DND-41 (cell line): ENCODE measurements at regions not wholly inside any gene's neighbourhood (a gene's known extent, or its start where the extent isn't known, plus 50 kb on each side); places are given as distances from the start of the nearest gene placed in this dataset.
A peak's percentile ranks its signal among the peaks of the same experiment; 100 is the strongest.

Experiments used
- ATAC-seq: fragments of 200-7000 bp; cut with Tn5 transposase; 3 replicates; pipeline ENCODE4 v1.9.1; 2021; ENCODE audit warnings: low read depth; ENCODE audit not compliant: insufficient read depth
- DNase-seq: peaks from one replicate; pipeline ENCODE4 v3.0.0-alpha.2; 2020
- H2AFZ ChIP-seq: 2 replicates; pipeline ENCODE4 v1.6.0; 2012; ENCODE audit warnings: low read depth, low read length
- H3K27ac ChIP-seq: 2 replicates; pipeline ENCODE4 v1.5.1; 2012; ENCODE audit warnings: low read length, inconsistent platforms
- H3K27me3 ChIP-seq: fragments of 200-600 bp; sonication (generic); 2 replicates; pipeline ENCODE4 v1.6.0; 2012; ENCODE audit warnings: low read length, mild to moderate bottlenecking, inconsistent platforms; ENCODE audit not compliant: insufficient read depth, poor library complexity
- H3K36me3 ChIP-seq: 2 replicates; pipeline ENCODE4 v1.5.1; 2012; ENCODE audit warnings: low read length, inconsistent platforms; ENCODE audit not compliant: insufficient read depth
- H3K4me1 ChIP-seq: 2 replicates; pipeline ENCODE4 v1.5.1; 2012; ENCODE audit warnings: mild to moderate bottlenecking, low read length; ENCODE audit not compliant: insufficient read depth
- H3K4me2 ChIP-seq: 2 replicates; pipeline ENCODE4 v1.6.0; 2012; ENCODE audit warnings: mild to moderate bottlenecking, moderate library complexity, low read length, inconsistent platforms; ENCODE audit not compliant: insufficient read depth
- H3K4me3 ChIP-seq, 2 experiments: fragments of 200-600 bp in 1 of 2; shearing (Covaris generic) in 1 of 2; 2 replicates each; pipeline ENCODE4 v1.5.1; 2012 to 2016; ENCODE audit warnings: inconsistent platforms in 2 of 2, low read length in 2 of 2, mild to moderate bottlenecking in 2 of 2, low read depth in 1 of 2, moderate library complexity in 1 of 2
- H3K79me2 ChIP-seq: 2 replicates; pipeline ENCODE4 v1.6.0; 2012; ENCODE audit warnings: low read length, inconsistent platforms; ENCODE audit not compliant: insufficient read depth
- H3K9ac ChIP-seq: 2 replicates; pipeline ENCODE4 v1.6.0; 2012; ENCODE audit warnings: low read depth, mild to moderate bottlenecking, inconsistent platforms, low read length, moderate library complexity
- H3K9me3 ChIP-seq: 2 replicates; pipeline ENCODE4 v1.5.1; 2012; ENCODE audit warnings: low read length, moderate library complexity, mild to moderate bottlenecking, inconsistent platforms; ENCODE audit not compliant: insufficient read depth, severe bottlenecking
- H4K20me1 ChIP-seq: 2 replicates; pipeline ENCODE4 v1.6.0; 2012; ENCODE audit warnings: low read length; ENCODE audit not compliant: insufficient read depth
- EZH2 ChIP-seq: IDR thresholded peaks from 3 replicates; pipeline ENCODE4 v1.6.1; 2012; ENCODE audit warnings: borderline replicate concordance, low read depth, mild to moderate bottlenecking, moderate library complexity, low read length, inconsistent platforms; ENCODE audit not compliant: severe bottlenecking
- TF ChIP-seq, protein P1 (sequence below): IDR thresholded peaks from 2 replicates; pipeline ENCODE4 v1.5.1; 2012; ENCODE audit warnings: borderline replicate concordance, low read length, moderate library complexity, mild to moderate bottlenecking; ENCODE audit not compliant: poor library complexity, severe bottlenecking; ENCODE audit errors: extremely low read depth

DNA sequence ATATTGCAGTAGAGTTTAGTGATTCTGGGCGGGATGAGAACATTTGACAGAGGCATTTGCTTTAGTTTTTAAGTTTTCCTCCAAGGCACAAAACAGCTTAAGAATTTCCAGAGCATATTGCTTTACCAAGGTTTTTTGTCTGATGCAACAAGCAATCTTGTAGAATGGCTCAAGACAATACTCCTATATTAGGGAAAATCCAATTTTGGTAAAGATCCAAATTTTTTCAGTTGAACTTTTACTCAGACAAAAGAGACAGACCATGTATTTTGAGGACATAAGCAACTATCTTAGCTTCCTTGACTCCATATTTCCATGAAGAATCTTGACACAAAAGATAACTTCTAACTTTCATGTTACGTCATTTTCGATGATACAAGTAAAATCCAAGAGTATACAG lies 92.3 kb upstream of the NANOS1 start:
- H3K36me3 ChIP-seq = no peaks in the 10 kb centered on the region
- no peak for DNase-seq
- no peaks in the 10 kb centered on the region for H4K20me1 ChIP-seq
- peaks cover 8% of the 10 kb centered on the region for H3K9me3 ChIP-seq
- no peak for ATAC-seq
- no peak overlapping the region for H3K4me3 ChIP-seq
- H3K27me3 ChIP-seq = peaks cover 2% of the 10 kb centered on the region
- H3K79me2 ChIP-seq = no peaks in the 10 kb centered on the region
- H3K4me2 ChIP-seq = no peak overlapping the region
- TF ChIP-seq EZH2 = no peak
- TF ChIP-seq, protein P1, sequence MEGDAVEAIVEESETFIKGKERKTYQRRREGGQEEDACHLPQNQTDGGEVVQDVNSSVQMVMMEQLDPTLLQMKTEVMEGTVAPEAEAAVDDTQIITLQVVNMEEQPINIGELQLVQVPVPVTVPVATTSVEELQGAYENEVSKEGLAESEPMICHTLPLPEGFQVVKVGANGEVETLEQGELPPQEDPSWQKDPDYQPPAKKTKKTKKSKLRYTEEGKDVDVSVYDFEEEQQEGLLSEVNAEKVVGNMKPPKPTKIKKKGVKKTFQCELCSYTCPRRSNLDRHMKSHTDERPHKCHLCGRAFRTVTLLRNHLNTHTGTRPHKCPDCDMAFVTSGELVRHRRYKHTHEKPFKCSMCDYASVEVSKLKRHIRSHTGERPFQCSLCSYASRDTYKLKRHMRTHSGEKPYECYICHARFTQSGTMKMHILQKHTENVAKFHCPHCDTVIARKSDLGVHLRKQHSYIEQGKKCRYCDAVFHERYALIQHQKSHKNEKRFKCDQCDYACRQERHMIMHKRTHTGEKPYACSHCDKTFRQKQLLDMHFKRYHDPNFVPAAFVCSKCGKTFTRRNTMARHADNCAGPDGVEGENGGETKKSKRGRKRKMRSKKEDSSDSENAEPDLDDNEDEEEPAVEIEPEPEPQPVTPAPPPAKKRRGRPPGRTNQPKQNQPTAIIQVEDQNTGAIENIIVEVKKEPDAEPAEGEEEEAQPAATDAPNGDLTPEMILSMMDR = no peak
- no peak overlapping the region for H2AFZ ChIP-seq
- H3K9ac ChIP-seq = no peak overlapping the region
- H3K27ac ChIP-seq = no peak overlapping the region
- no peaks in the 10 kb centered on the region for H3K4me1 ChIP-seq

DNA sequence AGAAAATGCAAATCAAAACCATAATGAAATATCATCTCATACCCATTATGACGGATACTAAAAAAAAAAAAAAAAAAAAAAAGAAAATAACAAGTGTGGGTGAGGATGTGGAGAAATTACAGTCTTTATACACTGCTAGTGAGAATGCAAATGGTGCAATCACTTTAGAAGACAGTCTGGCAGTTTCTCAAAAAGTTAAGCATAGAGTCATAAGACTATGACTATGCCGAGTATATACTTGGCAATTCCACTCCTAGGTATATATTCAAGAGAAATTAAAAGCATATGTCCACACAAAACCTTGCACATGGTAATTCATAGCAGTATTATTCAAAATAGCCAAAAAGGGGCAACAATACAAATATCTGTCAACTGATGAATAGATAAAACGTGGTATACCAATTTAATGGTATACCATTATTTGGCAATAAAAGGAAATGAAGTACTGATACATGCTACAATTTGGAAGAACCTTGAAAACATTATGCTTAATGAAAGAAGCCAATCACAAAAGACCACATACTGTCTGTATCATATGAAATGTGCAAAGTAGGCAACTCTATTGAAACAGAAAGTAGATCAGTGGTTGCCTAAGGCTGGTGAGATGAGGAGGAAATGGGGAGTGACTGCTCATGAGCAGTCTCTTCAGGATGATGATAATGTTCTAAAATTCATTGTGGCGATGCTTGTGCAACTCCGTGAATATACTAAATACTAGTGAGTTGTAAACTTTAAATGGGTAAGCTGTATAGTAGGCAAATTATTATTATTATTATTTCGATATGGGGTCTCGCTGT lies 90.1 kb upstream of the NANOS1 start:
- Histone ChIP-seq H3K27ac (no peak overlapping the region), H3K4me2 (no peak overlapping the region), H3K79me2 (no peaks in the 10 kb centered on the region), H2AFZ (no peak overlapping the region), H3K9me3 (no peaks in the 10 kb centered on the region), H4K20me1 (no peaks in the 10 kb centered on the region), H3K4me1 (no peaks in the 10 kb centered on the region), H3K36me3 (no peaks in the 10 kb centered on the region), H3K27me3 (peaks cover 2% of the 10 kb centered on the region), H3K4me3 (no peak overlapping the region), H3K9ac (no peak overlapping the region)
- DNase-seq (no peak), ATAC-seq (peak; percentile 57; the same call in 2 of the 3 replicates)
- TF ChIP-seq, protein P1 = no peak
- no peak for TF ChIP-seq EZH2

GRCh38 chr10:118940386-118940785 lies 89.1 kb upstream of the NANOS1 start:
- Histone ChIP-seq H3K27me3 (peaks cover 4% of the 10 kb centered on the region), H4K20me1 (no peaks in the 10 kb centered on the region), H3K9me3 (no peaks in the 10 kb centered on the region), H3K4me1 (no peaks in the 10 kb centered on the region), H3K36me3 (no peaks in the 10 kb centered on the region), H3K4me3 (no peak overlapping the region), H3K9ac (no peak overlapping the region), H3K27ac (no peak overlapping the region), H3K79me2 (no peaks in the 10 kb centered on the region), H3K4me2 (no peak overlapping the region), H2AFZ (no peak overlapping the region)
- TF ChIP-seq EZH2 = no peak
- TF ChIP-seq, protein P1 = no peak
- ATAC-seq (no peak), DNase-seq (no peak)
